ENCODE measurements at regions not wholly inside any gene's neighbourhood (a gene's known extent, or its start where the extent isn't known, plus 50 kb on each side); places are given as distances from the start of the nearest gene placed in this dataset.
A peak's percentile ranks its signal among the peaks of the same experiment; 100 is the strongest.

DNA sequence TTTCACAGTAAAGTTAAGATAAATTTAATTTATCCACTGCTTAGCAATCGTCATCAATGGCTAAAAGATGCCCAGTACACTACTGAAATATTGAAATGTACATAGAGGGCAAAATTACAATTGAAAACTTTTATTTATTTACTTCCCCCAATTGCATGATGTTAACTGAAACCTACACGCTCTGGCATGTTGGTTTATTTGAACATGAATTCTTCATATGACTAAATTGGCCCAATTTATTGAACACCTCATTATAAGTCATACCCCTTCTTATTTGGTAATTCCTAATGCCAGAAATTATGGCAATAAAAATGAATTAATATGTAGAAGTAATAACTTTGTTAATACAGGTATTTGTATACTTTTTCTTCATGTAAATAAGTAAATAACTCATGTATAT, 183.0 kb upstream of the ZC3H15 start:
- Histone ChIP-seq H3K4me3 (no peak overlapping the region), H3K27me3 (no peaks in the 10 kb centered on the region), H3K36me3 (no peaks in the 10 kb centered on the region), H3K4me1 (peaks cover 6% of the 10 kb centered on the region), H3K27ac (no peak overlapping the region), H3K9me3 (no peaks in the 10 kb centered on the region)
- 85% methylated on average over 2 of the region's 2 CpGs for WGBS
- TF ChIP-seq EP300 (IDR thresholded peaks at IDR 0.05) (no peak), POLR2AphosphoS5 (IDR thresholded peaks at IDR 0.05) (no peak), POLR2A (IDR thresholded peaks at IDR 0.05) (no peak)
- TF ChIP-seq, protein P1, sequence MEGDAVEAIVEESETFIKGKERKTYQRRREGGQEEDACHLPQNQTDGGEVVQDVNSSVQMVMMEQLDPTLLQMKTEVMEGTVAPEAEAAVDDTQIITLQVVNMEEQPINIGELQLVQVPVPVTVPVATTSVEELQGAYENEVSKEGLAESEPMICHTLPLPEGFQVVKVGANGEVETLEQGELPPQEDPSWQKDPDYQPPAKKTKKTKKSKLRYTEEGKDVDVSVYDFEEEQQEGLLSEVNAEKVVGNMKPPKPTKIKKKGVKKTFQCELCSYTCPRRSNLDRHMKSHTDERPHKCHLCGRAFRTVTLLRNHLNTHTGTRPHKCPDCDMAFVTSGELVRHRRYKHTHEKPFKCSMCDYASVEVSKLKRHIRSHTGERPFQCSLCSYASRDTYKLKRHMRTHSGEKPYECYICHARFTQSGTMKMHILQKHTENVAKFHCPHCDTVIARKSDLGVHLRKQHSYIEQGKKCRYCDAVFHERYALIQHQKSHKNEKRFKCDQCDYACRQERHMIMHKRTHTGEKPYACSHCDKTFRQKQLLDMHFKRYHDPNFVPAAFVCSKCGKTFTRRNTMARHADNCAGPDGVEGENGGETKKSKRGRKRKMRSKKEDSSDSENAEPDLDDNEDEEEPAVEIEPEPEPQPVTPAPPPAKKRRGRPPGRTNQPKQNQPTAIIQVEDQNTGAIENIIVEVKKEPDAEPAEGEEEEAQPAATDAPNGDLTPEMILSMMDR (IDR thresholded peaks at IDR 0.05) = no peak
- DNase-seq (ENCODE audit: low spot score in 2 of 2) = no peak

DNA sequence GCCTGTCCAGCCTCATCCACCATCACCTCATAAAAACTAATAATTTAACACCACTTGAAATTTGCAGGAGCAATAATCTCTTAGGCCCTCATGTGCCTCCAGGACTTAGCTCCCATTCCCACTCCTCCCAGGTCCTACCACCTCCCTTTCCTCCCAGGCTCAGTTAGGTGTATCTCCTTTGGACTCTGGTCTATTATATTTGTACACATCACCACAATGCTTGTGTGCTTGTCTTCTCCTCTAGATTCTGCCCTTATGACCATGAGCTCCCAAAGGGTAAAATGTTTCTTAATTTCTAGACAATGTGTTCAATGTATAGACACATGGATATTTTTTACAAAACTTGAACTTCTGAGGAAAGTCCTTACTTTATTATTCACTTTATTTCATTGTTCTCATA, 182.0 kb upstream of the ZC3H15 start:
- Histone ChIP-seq H3K4me1 (peaks cover 12% of the 10 kb centered on the region), H3K4me3 (no peak overlapping the region), H3K27me3 (no peaks in the 10 kb centered on the region), H3K9me3 (no peaks in the 10 kb centered on the region), H3K27ac (no peak overlapping the region), H3K36me3 (no peaks in the 10 kb centered on the region)
- no peak for DNase-seq (ENCODE audit: low spot score in 2 of 2)
- TF ChIP-seq POLR2AphosphoS5 (IDR thresholded peaks at IDR 0.05) = no peak
- TF ChIP-seq, protein P1 (IDR thresholded peaks at IDR 0.05) = no peak
- TF ChIP-seq POLR2A (IDR thresholded peaks at IDR 0.05) = no peak
- no peak for TF ChIP-seq EP300 (IDR thresholded peaks at IDR 0.05)

DNA sequence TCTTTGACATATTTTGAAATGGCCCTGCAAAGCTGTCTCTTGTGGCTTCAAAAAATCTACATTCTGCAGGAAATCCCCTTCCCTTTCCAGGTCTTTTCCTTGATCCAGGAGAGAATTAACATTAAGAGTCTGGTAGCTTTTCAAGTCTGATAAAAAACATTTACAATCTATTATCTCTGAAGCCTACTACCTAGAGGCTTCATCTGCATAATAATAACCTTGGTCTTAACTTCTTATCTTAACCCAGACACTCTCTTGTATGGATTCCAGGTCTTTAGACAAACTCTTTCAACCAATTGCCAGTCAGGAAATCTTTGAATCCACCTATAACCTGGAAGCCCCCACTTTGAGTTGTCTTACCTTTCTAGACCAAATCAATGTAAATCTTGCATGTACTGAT, 179.3 kb upstream of the ZC3H15 start:
- Histone ChIP-seq H3K9me3 (peaks cover 1% of the 10 kb centered on the region), H3K4me3 (no peak overlapping the region), H3K27ac (no peak overlapping the region), H3K36me3 (no peaks in the 10 kb centered on the region), H3K4me1 (peaks cover 12% of the 10 kb centered on the region), H3K27me3 (no peaks in the 10 kb centered on the region)
- TF ChIP-seq, protein P1 (IDR thresholded peaks at IDR 0.05) = no peak
- TF ChIP-seq POLR2A (IDR thresholded peaks at IDR 0.05) (no peak), POLR2AphosphoS5 (IDR thresholded peaks at IDR 0.05) (no peak), EP300 (IDR thresholded peaks at IDR 0.05) (no peak)
- no peak for DNase-seq (ENCODE audit: low spot score in 2 of 2)

DNA sequence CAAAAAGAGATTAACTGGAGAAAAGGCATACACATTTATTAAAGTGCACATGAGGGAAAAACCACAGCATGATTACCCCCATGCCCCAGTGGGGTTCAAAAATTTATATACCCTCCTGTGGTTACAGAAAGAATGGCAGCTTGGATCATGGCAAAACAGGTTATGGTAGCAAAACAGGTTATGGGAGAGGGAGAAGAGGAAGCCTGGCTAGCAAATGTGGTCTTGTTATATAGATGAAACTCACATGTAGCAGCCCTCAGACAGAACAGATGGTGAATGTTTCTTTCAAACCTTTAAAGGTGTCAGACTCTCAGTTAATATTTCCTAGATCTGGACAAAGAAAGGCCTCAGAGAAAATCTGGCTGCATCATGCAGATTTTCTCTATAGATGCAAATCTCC, 178.2 kb upstream of the ZC3H15 start:
- Histone ChIP-seq H3K27ac (no peak overlapping the region), H3K36me3 (no peaks in the 10 kb centered on the region), H3K4me1 (peaks cover 12% of the 10 kb centered on the region), H3K27me3 (no peaks in the 10 kb centered on the region), H3K4me3 (no peak overlapping the region), H3K9me3 (peaks cover 10% of the 10 kb centered on the region)
- DNase-seq (ENCODE audit: low spot score in 2 of 2) = no peak
- TF ChIP-seq, protein P1 (IDR thresholded peaks at IDR 0.05) = peak in 1 of 2 donors; percentile 6
- TF ChIP-seq EP300 (IDR thresholded peaks at IDR 0.05) = no peak

DNA sequence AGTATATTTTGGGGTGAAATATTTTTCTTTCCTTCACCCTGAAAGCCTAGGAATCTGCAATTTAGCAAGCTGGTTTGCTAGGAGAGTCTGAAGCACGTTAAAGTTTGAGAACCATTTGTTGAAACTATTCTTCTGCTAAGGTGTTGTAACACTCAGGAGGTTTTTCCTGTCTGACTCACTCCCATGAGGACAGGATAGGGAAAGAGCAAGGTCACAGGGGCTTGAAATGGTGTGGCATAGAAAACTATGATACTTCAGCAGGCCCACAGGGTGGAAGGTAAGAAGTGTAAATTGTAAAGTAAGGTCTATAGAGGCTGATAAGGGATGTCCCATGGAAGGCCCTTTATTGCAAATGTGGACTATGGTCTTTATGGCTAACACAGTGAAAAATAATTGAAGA, 177.7 kb upstream of the ZC3H15 start:
- DNase-seq (ENCODE audit: low spot score in 2 of 2) = no peak
- TF ChIP-seq EP300 (IDR thresholded peaks at IDR 0.05) (no peak), POLR2AphosphoS5 (IDR thresholded peaks at IDR 0.05) (no peak), POLR2A (IDR thresholded peaks at IDR 0.05) (no peak)
- TF ChIP-seq, protein P1 (IDR thresholded peaks at IDR 0.05) = no peak
- H3K4me1 ChIP-seq = peaks cover 12% of the 10 kb centered on the region
- H3K27me3 ChIP-seq = no peaks in the 10 kb centered on the region
- no peak overlapping the region for H3K27ac ChIP-seq
- H3K9me3 ChIP-seq = peaks cover 10% of the 10 kb centered on the region
- H3K36me3 ChIP-seq = peaks cover 3% of the 10 kb centered on the region
- 30% methylated on average over 1 of the region's 1 CpG for WGBS
- no peak overlapping the region for H3K4me3 ChIP-seq
